CD4-positive, alpha-beta T cell treated with Interleukin-15 for 4 hours (primary cell): ENCODE measurements at regions not wholly inside any gene's neighbourhood (a gene's known extent, or its start where the extent isn't known, plus 50 kb on each side); places are given as distances from the start of the nearest gene placed in this dataset.
"Not testable (repeated sequence)": the region's sequence is repeated elsewhere in the genome, so short reads cannot be mapped to it uniquely, and the experiment has no call there.

Experiments used
- DNase-seq: peaks from one replicate; pipeline ENCODE4 v3.0.0-alpha.2; 2020; ENCODE audit warnings: low spot score

- no peak for DNase-seq
Measured at GRCh38 chr6:119960036-119960435, 610.5 kb upstream of the MAN1A1 start.

GRCh38 chr6:119957195-119957594 is 607.6 kb upstream of the MAN1A1 start:
- no peak for DNase-seq

GRCh38 chr6:119952696-119953095 is 603.1 kb upstream of the MAN1A1 start:
- DNase-seq = no peak

GRCh38 chr6:119950681-119951080 is 601.1 kb upstream of the MAN1A1 start:
- DNase-seq = no peak

GRCh38 chr6:119942078-119942752 is 592.7 kb upstream of the MAN1A1 start:
- no peak for DNase-seq

GRCh38 chr6:119938752-119939151 is 589.2 kb upstream of the MAN1A1 start:
- DNase-seq = no peak

- DNase-seq = no peak
Measured at GRCh38 chr6:119934816-119935215, 585.3 kb upstream of the MAN1A1 start.

- no peak for DNase-seq
Measured at GRCh38 chr6:119929121-119929520, 579.6 kb upstream of the MAN1A1 start.

- not testable (repeated sequence) for DNase-seq
Measured at GRCh38 chr6:119924888-119925287, 575.3 kb upstream of the MAN1A1 start.

GRCh38 chr6:119922814-119923213 is 573.3 kb upstream of the MAN1A1 start:
- no peak for DNase-seq

GRCh38 chr6:119921491-119922010 is 572.0 kb upstream of the MAN1A1 start:
- no peak for DNase-seq

- no peak for DNase-seq
Measured at GRCh38 chr6:119917186-119917585, 567.6 kb upstream of the MAN1A1 start.

GRCh38 chr6:119915971-119916370 is 566.4 kb upstream of the MAN1A1 start:
- no peak for DNase-seq

GRCh38 chr6:119908157-119908556 is 558.6 kb upstream of the MAN1A1 start:
- DNase-seq = no peak

GRCh38 chr6:119902681-119903080 is 553.1 kb upstream of the MAN1A1 start:
- DNase-seq = no peak

- DNase-seq = no peak
Measured at GRCh38 chr6:119896806-119897205, 547.2 kb upstream of the MAN1A1 start.

- no peak for DNase-seq
Measured at GRCh38 chr6:119895626-119896025, 546.1 kb upstream of the MAN1A1 start.

GRCh38 chr6:119894811-119895210 is 545.2 kb upstream of the MAN1A1 start:
- no peak for DNase-seq

GRCh38 chr6:119891644-119892043 is 542.1 kb upstream of the MAN1A1 start:
- no peak for DNase-seq

GRCh38 chr6:119891206-119891605 is 541.6 kb upstream of the MAN1A1 start:
- no peak for DNase-seq

GRCh38 chr6:119890470-119890869 is 540.9 kb upstream of the MAN1A1 start:
- DNase-seq = no peak

GRCh38 chr6:119887666-119888065 is 538.1 kb upstream of the MAN1A1 start:
- DNase-seq = no peak

- no peak for DNase-seq
Measured at GRCh38 chr6:119881416-119881815, 531.9 kb upstream of the MAN1A1 start.

- no peak for DNase-seq
Measured at GRCh38 chr6:119880840-119881239, 531.3 kb upstream of the MAN1A1 start.
